ENCODE measurements at regions not wholly inside any gene's neighbourhood (a gene's known extent, or its start where the extent isn't known, plus 50 kb on each side); places are given as distances from the start of the nearest gene placed in this dataset.

- TF ChIP-seq EZH2 (IDR thresholded peaks at IDR 0.05; ENCODE audit: low read length): no peak
- TF ChIP-seq, protein P1, sequence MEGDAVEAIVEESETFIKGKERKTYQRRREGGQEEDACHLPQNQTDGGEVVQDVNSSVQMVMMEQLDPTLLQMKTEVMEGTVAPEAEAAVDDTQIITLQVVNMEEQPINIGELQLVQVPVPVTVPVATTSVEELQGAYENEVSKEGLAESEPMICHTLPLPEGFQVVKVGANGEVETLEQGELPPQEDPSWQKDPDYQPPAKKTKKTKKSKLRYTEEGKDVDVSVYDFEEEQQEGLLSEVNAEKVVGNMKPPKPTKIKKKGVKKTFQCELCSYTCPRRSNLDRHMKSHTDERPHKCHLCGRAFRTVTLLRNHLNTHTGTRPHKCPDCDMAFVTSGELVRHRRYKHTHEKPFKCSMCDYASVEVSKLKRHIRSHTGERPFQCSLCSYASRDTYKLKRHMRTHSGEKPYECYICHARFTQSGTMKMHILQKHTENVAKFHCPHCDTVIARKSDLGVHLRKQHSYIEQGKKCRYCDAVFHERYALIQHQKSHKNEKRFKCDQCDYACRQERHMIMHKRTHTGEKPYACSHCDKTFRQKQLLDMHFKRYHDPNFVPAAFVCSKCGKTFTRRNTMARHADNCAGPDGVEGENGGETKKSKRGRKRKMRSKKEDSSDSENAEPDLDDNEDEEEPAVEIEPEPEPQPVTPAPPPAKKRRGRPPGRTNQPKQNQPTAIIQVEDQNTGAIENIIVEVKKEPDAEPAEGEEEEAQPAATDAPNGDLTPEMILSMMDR (optimal IDR thresholded peaks at IDR 0.05 in 1 of 3, IDR thresholded peaks at IDR 0.05 in 1 of 3, conservative IDR thresholded peaks at IDR 0.05 in 1 of 3; ENCODE audit: extremely low read depth in 1 of 3, insufficient read depth in 2 of 3, low read length in 3 of 3): no peak
Observed at GRCh38 chr10:10772411-10772810, 245.3 kb upstream of the CELF2 start.
